Vagina (tissue), 2 donors: ENCODE measurements at regions not wholly inside any gene's neighbourhood (a gene's known extent, or its start where the extent isn't known, plus 50 kb on each side); places are given as distances from the start of the nearest gene placed in this dataset.

ENCODE experiments used
- POLR2A ChIP-seq, 2 donors: fragments of 450-650 bp; IDR thresholded peaks; one replicate each; pipeline ENCODE4 v1.6.1; 2017; ENCODE audit warnings: antibody characterized with exemption in 2 of 2, mild to moderate bottlenecking in 2 of 2, moderate library complexity in 2 of 2
- POLR2AphosphoS5 ChIP-seq, 2 donors: sonication (generic); formaldehyde crosslinking; IDR thresholded peaks; one replicate each; pipeline ENCODE4 v1.9.0; 2017; ENCODE audit warnings: antibody characterized with exemption in 2 of 2, mild to moderate bottlenecking in 2 of 2, low read depth in 1 of 2; ENCODE audit not compliant: insufficient read depth in 1 of 2

DNA sequence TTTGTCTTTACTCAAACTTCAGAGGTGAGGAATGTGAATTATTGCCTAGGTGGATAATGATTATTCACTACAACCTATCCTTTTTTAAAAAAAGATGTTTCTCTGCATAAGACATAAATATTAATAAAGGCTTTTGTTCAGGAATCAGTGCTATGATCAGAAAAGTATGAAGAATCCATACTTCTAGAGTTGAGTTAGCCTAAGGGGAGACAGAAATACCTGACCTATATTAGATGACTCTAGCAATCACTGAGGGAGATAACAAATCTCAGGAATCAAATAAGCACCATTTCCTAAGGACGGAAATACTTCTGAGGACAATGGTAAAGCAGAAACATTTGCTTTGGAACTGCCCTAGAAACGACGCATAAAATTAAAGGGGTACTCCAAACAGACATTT is 763.8 kb downstream of the GBE1 start:
- TF ChIP-seq POLR2AphosphoS5 (IDR thresholded peaks at IDR 0.05; ENCODE audit: insufficient read depth in 1 of 2, low read depth in 1 of 2) (no peak), POLR2A (IDR thresholded peaks at IDR 0.05) (no peak)
